ENCODE measurements at regions not wholly inside any gene's neighbourhood (a gene's known extent, or its start where the extent isn't known, plus 50 kb on each side); places are given as distances from the start of the nearest gene placed in this dataset.

GRCh38 chr12:60172266-60173211 lies 576.7 kb downstream of the SLC16A7 start:
- peaks cover 9% of the 10 kb centered on the region for H3K9me3 Mint-ChIP-seq
- no peak overlapping the region for H3K27ac Mint-ChIP-seq
- DNase-seq (ENCODE audit: low spot score in 2 of 2) (no peak), ATAC-seq (no peak)
- no peaks in the 10 kb centered on the region for H3K4me1 Mint-ChIP-seq
- H3K4me3 Mint-ChIP-seq: no peak overlapping the region
- H3K36me3 Mint-ChIP-seq: no peaks in the 10 kb centered on the region

GRCh38 chr12:60173224-60174170 lies 577.7 kb downstream of the SLC16A7 start:
- DNase-seq (ENCODE audit: low spot score in 2 of 2) (no peak), ATAC-seq (no peak)
- no peaks in the 10 kb centered on the region for H3K36me3 Mint-ChIP-seq
- H3K27ac Mint-ChIP-seq: no peak overlapping the region
- no peaks in the 10 kb centered on the region for H3K4me1 Mint-ChIP-seq
- H3K9me3 Mint-ChIP-seq: peaks cover 9% of the 10 kb centered on the region
- H3K4me3 Mint-ChIP-seq: no peak overlapping the region

DNA sequence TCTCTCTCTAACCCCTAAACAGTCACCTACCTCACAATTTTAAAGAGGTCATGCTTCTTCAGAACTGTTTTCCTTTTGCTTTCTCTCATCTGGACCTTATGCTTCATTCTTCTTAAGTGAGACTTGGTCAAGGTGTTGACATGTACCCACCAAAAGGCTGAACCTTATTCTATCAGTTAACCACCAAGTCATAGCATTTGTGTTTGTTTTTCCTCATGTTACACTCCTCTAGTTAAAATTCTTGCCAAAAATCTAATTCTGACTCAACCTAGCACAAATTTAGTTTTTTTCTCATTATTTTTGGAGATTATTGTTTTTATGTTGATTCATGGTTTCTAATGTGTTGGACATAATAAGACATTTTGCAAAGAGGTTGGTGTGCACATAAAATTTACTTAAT lies 578.6 kb downstream of the SLC16A7 start:
- no peaks in the 10 kb centered on the region for H3K4me1 Mint-ChIP-seq
- no peak overlapping the region for H3K27ac Mint-ChIP-seq
- peaks cover 9% of the 10 kb centered on the region for H3K9me3 Mint-ChIP-seq
- H3K4me3 Mint-ChIP-seq: no peak overlapping the region
- ATAC-seq (no peak), DNase-seq (ENCODE audit: low spot score in 2 of 2) (no peak)
- H3K36me3 Mint-ChIP-seq: no peaks in the 10 kb centered on the region

DNA sequence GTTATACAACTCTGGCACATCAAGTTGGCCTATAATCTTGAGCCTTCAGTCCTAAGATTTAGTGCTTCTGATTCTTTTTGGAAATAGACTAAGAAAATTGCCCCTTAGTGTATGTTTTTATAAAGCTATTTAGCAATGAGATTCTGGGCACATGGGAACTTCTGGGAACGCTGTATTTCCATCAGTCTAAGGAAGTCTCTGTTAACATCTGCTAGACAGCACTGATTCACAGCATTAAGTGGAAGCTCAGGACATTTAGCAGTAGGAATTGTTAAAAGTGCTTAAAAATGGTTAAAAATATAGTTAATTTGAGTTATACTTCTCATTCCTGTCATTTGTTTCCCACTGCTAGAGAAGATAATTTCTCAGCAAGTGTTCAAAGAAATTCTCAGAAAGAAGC lies 579.1 kb downstream of the SLC16A7 start:
- DNase-seq (ENCODE audit: low spot score in 2 of 2): no peak
- H3K9me3 Mint-ChIP-seq: peaks cover 9% of the 10 kb centered on the region
- H3K36me3 Mint-ChIP-seq: no peaks in the 10 kb centered on the region
- H3K4me3 Mint-ChIP-seq: no peak overlapping the region
- no peak overlapping the region for H3K27ac Mint-ChIP-seq
- ATAC-seq: no peak
- H3K4me1 Mint-ChIP-seq: no peaks in the 10 kb centered on the region

DNA sequence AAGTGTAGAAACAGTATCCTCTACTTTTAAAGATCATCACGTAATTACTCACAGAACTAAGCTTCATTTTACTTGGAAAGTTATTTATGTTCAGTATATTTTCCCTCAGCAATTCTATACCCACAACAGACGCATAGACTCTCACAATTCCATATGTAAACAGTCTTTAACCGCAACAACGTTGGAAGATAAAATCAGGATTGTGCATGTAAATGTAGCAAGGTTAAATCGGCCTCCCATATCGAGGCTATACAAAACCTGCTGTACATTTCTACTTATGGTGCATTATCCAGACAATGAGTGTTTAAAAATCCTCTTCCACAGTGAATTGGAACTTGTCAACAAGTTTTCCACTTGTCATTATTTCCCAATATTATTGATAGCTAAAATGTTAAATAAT lies 581.1 kb downstream of the SLC16A7 start:
- H3K4me1 Mint-ChIP-seq: no peaks in the 10 kb centered on the region
- H3K36me3 Mint-ChIP-seq: no peaks in the 10 kb centered on the region
- DNase-seq (ENCODE audit: low spot score in 2 of 2) (no peak), ATAC-seq (no peak)
- peaks cover 6% of the 10 kb centered on the region for H3K9me3 Mint-ChIP-seq
- no peak overlapping the region for H3K4me3 Mint-ChIP-seq
- no peak overlapping the region for H3K27ac Mint-ChIP-seq

DNA sequence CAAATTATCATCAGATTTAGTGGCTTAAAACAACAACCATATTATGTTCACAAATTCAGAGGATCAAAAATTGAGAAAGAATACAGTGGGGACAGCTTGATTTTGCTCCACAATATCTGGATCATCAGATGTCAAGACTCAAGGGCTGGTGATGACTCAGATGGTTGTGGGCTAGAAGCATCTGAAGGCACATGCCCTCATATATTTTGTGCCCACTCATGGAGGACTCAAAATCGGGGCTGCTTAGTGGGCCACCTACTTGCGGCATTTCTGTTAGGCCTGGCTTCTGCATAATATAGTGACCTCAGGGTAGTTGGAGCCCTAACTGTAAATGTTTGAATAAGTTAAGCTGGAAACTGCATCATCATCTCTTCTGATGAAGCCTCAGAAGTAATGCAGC lies 584.5 kb downstream of the SLC16A7 start:
- Mint-ChIP-seq H3K36me3 (no peaks in the 10 kb centered on the region), H3K27ac (no peak overlapping the region), H3K9me3 (peaks cover 3% of the 10 kb centered on the region), H3K4me3 (no peak overlapping the region), H3K4me1 (no peaks in the 10 kb centered on the region)
- ATAC-seq (no peak), DNase-seq (ENCODE audit: low spot score in 2 of 2) (no peak)

DNA sequence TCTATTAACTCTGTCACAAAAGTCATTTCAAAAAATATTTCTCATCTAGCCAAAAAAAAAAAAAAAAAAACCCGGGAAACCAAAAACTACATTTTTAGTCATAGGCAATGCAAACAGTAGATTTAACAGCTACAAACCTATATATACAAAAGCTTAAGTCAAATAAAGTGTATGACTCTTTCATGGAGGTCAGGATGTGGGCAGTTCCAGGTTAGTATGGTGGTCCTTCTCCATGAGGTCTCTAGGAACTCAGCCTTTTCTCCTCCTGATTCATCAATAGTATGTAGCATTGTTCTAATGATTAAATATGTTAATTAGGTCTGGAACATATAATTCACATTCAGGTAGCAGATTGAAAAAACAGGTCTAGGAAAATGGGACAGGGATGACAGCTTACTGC lies 586.5 kb downstream of the SLC16A7 start:
- ATAC-seq: no peak
- peaks cover 3% of the 10 kb centered on the region for H3K9me3 Mint-ChIP-seq
- no peaks in the 10 kb centered on the region for H3K36me3 Mint-ChIP-seq
- H3K4me1 Mint-ChIP-seq: no peaks in the 10 kb centered on the region
- no peak overlapping the region for H3K27ac Mint-ChIP-seq
- H3K4me3 Mint-ChIP-seq: no peak overlapping the region
- no peak for DNase-seq (ENCODE audit: low spot score in 2 of 2)

DNA sequence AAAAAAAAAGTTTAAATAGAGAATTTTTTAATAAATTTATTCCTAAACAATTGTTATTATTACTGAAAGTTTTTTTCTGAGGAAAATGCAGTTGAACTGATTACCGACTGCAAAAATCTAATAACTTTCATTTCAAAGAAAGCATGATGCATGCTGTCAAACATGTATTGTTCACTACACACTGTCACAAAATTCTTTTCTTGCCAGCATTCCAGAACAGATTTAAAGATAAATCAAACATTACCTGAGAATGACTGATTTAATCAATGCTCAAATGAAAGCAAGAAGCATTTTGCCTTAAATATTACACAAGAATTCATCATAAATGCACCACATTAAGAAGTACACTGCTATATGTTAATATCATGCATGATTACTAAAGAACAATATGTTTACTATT lies 588.3 kb downstream of the SLC16A7 start:
- H3K27ac Mint-ChIP-seq: no peak overlapping the region
- ATAC-seq (no peak), DNase-seq (ENCODE audit: low spot score in 2 of 2) (no peak)
- H3K9me3 Mint-ChIP-seq: no peaks in the 10 kb centered on the region
- H3K36me3 Mint-ChIP-seq: no peaks in the 10 kb centered on the region
- H3K4me3 Mint-ChIP-seq: no peak overlapping the region
- no peaks in the 10 kb centered on the region for H3K4me1 Mint-ChIP-seq

DNA sequence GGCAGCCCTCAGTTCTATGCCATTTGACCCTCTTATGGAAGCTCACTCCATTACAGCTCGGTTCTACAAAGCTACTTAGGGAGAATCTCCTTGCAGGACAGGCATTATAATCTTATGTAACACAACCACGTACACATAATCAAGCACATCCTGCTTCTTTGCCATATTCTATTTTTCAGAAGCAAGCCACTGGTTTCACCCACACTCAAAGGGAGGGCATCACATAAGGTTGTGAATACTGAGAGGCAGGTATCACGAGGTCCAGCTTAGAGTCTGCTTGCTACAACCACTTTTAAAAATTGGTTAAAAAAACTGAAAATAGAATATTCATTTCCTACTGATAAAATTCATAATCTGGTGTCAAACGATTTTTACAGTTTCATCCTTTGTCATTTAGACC lies 589.2 kb downstream of the SLC16A7 start:
- Mint-ChIP-seq H3K4me3 (no peak overlapping the region), H3K36me3 (no peaks in the 10 kb centered on the region), H3K9me3 (peaks cover 6% of the 10 kb centered on the region), H3K27ac (no peak overlapping the region), H3K4me1 (no peaks in the 10 kb centered on the region)
- DNase-seq (ENCODE audit: low spot score in 2 of 2) (no peak), ATAC-seq (no peak)

- Mint-ChIP-seq H3K9me3 (peaks cover 22% of the 10 kb centered on the region), H3K27ac (no peak overlapping the region), H3K4me1 (no peaks in the 10 kb centered on the region), H3K4me3 (no peak overlapping the region), H3K36me3 (no peaks in the 10 kb centered on the region)
- ATAC-seq: no peak
- DNase-seq (ENCODE audit: low spot score in 2 of 2): no peak
These were observed 595.4 kb downstream of the SLC16A7 start for GRCh38 chr12:60191271-60191670.

- Mint-ChIP-seq H3K4me1 (no peaks in the 10 kb centered on the region), H3K27ac (no peak overlapping the region), H3K9me3 (peaks cover 22% of the 10 kb centered on the region), H3K36me3 (no peaks in the 10 kb centered on the region), H3K4me3 (no peak overlapping the region)
- no peak for ATAC-seq
- no peak for DNase-seq (ENCODE audit: low spot score in 2 of 2)
These were observed 596.0 kb downstream of the SLC16A7 start for GRCh38 chr12:60191676-60192359.

DNA sequence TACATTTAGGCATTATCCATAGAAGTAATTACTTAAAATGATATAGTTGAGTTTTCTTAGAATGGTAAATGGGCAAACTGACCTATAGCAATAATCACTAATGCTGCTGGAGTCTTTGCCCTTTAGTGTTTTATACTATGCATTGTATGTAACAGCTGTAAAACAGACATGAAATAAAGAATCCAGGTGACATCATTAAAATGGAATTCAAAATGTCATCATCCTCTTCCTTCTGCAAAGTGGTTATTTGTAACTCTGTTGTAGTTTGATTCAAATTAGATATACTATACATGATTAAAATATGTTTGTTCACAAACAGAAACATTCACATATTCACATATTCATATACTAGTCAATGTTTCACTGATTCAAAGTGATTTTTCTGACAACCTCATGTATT lies 598.8 kb downstream of the SLC16A7 start:
- Mint-ChIP-seq H3K4me3 (no peak overlapping the region), H3K36me3 (no peaks in the 10 kb centered on the region), H3K4me1 (no peaks in the 10 kb centered on the region), H3K27ac (no peak overlapping the region), H3K9me3 (peaks cover 19% of the 10 kb centered on the region)
- ATAC-seq (no peak), DNase-seq (ENCODE audit: low spot score in 2 of 2) (no peak)

GRCh38 chr12:60195483-60195882 lies 599.7 kb downstream of the SLC16A7 start:
- Mint-ChIP-seq H3K4me3 (no peak overlapping the region), H3K9me3 (peaks cover 12% of the 10 kb centered on the region), H3K36me3 (no peaks in the 10 kb centered on the region), H3K4me1 (no peaks in the 10 kb centered on the region), H3K27ac (no peak overlapping the region)
- DNase-seq (ENCODE audit: low spot score in 2 of 2): no peak
- ATAC-seq: no peak

GRCh38 chr12:60196366-60196765 lies 600.5 kb downstream of the SLC16A7 start:
- H3K4me1 Mint-ChIP-seq: no peaks in the 10 kb centered on the region
- ATAC-seq (no peak), DNase-seq (ENCODE audit: low spot score in 2 of 2) (no peak)
- H3K4me3 Mint-ChIP-seq: no peak overlapping the region
- H3K9me3 Mint-ChIP-seq: peaks cover 7% of the 10 kb centered on the region
- H3K36me3 Mint-ChIP-seq: no peaks in the 10 kb centered on the region
- H3K27ac Mint-ChIP-seq: no peak overlapping the region

- Mint-ChIP-seq H3K4me3 (no peak overlapping the region), H3K9me3 (peaks cover 5% of the 10 kb centered on the region), H3K4me1 (no peaks in the 10 kb centered on the region), H3K27ac (no peak overlapping the region), H3K36me3 (no peaks in the 10 kb centered on the region)
- ATAC-seq: no peak
- no peak for DNase-seq (ENCODE audit: low spot score in 2 of 2)
These were observed 601.8 kb downstream of the SLC16A7 start for GRCh38 chr12:60197589-60197988.
